ENCODE measurements at regions not wholly inside any gene's neighbourhood (a gene's known extent, or its start where the extent isn't known, plus 50 kb on each side); places are given as distances from the start of the nearest gene placed in this dataset.

- TF ChIP-seq CTCF (IDR thresholded peaks at IDR 0.05) (no peak), FOSL2 (IDR thresholded peaks at IDR 0.05) (no peak), FOSL2 (CRISPR knock-in tag; IDR thresholded peaks at IDR 0.05) (no peak), POLR2A (IDR thresholded peaks at IDR 0.05; ENCODE audit: low read length) (no peak), EP300 (IDR thresholded peaks at IDR 0.05) (no peak), MAZ (IDR thresholded peaks at IDR 0.05; ENCODE audit: borderline replicate concordance, low read depth, low read length) (no peak), RCOR1 (IDR thresholded peaks at IDR 0.05; ENCODE audit: low read depth, low read length) (no peak), CHD2 (IDR thresholded peaks at IDR 0.05; ENCODE audit: low read length, partially characterized antibody) (no peak), ESRRA (IDR thresholded peaks at IDR 0.05; ENCODE audit: borderline replicate concordance, low read length) (no peak), ZFP36 (IDR thresholded peaks at IDR 0.05; ENCODE audit: borderline replicate concordance, partially characterized antibody) (no peak), RAD21 (conservative IDR thresholded peaks at IDR 0.05 in 1 of 2, IDR thresholded peaks at IDR 0.05 in 1 of 2) (no peak)
Observed at GRCh38 chr3:4138150-4138785, 164.9 kb upstream of the SETMAR start.

Measured in A549 (cell line).